Astrocyte of the spinal cord (primary cell): ENCODE measurements at regions not wholly inside any gene's neighbourhood (a gene's known extent, or its start where the extent isn't known, plus 50 kb on each side); places are given as distances from the start of the nearest gene placed in this dataset.

Experiments
- DNase-seq: peaks from one replicate; pipeline ENCODE4 v3.0.0; 2011; ENCODE audit warnings: low read depth, low spot score
- H3K4me3 ChIP-seq: 2 replicates; pipeline ENCODE4 v1.5.1; 2011; ENCODE audit warnings: low read depth, mild to moderate bottlenecking, low read length, moderate library complexity
- in situ Hi-C: cut with HindIII; loops from 2 replicates; pipeline ENCODE4 v1.10.0; 2017; ENCODE audit warnings: low sequenced_read_pairs
- TF ChIP-seq, protein P1 (sequence below): IDR thresholded peaks from 2 replicates; pipeline ENCODE4 v1.5.1; 2012; ENCODE audit warnings: low read depth, mild to moderate bottlenecking, low read length, inconsistent platforms

DNA sequence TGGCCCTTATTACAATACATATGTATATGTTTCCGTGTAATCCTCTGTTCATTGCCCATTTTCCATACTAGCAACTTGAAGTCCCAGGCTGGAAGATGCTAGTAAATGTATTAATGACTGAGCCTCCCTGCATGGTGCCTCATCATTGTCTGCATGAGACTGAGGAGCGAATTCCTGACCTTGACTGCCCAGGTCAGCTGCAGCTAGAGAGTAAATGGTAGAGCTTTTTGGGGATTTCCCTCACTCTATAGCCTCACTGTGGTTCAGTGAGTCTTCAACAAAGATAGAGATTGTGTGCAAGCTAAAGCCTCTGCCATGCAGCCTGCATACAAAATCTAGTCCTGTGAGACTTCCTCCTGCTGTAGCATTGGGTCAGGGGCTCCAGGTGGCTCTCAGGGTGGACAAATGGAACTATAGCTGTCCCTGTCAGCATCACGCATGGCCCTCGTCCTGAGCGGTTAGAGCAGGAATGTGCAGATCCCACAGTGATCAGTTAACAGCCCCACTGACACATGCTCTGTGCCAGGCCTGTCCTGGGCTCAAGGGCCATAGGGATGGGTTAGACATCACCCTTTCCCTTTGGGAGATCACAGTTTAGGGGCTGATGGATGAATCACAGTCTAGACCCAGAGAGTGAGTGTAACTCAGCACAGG, 741.7 kb downstream of the MATN1 start:
- in situ Hi-C loops, result no loop called here
- TF ChIP-seq, protein P1, sequence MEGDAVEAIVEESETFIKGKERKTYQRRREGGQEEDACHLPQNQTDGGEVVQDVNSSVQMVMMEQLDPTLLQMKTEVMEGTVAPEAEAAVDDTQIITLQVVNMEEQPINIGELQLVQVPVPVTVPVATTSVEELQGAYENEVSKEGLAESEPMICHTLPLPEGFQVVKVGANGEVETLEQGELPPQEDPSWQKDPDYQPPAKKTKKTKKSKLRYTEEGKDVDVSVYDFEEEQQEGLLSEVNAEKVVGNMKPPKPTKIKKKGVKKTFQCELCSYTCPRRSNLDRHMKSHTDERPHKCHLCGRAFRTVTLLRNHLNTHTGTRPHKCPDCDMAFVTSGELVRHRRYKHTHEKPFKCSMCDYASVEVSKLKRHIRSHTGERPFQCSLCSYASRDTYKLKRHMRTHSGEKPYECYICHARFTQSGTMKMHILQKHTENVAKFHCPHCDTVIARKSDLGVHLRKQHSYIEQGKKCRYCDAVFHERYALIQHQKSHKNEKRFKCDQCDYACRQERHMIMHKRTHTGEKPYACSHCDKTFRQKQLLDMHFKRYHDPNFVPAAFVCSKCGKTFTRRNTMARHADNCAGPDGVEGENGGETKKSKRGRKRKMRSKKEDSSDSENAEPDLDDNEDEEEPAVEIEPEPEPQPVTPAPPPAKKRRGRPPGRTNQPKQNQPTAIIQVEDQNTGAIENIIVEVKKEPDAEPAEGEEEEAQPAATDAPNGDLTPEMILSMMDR, result no peak
- no peak for DNase-seq
- H3K4me3 ChIP-seq, result no peak overlapping the region

DNA sequence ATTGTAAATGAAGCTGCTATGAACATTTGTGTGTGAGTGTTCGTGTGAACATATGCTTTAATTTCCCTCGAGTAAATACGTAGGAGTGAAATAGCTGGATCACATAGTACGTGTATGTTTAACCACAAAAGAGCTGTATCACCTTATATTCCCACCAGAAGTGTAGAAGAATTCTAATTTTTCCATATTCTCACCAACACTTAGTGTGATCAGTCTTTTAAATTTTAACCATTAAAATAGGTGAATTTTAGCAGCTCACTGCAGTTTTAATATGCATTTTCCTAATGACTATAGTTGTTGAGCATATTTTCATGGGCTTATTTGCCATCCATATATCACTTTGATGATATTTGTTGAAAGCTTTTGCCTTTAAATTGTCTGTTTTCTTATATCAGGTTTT, 741.2 kb downstream of the PTPRU start:
- in situ Hi-C loops, result no loop called here
- no peak for DNase-seq
- TF ChIP-seq, protein P1, result no peak
- no peak overlapping the region for H3K4me3 ChIP-seq

DNA sequence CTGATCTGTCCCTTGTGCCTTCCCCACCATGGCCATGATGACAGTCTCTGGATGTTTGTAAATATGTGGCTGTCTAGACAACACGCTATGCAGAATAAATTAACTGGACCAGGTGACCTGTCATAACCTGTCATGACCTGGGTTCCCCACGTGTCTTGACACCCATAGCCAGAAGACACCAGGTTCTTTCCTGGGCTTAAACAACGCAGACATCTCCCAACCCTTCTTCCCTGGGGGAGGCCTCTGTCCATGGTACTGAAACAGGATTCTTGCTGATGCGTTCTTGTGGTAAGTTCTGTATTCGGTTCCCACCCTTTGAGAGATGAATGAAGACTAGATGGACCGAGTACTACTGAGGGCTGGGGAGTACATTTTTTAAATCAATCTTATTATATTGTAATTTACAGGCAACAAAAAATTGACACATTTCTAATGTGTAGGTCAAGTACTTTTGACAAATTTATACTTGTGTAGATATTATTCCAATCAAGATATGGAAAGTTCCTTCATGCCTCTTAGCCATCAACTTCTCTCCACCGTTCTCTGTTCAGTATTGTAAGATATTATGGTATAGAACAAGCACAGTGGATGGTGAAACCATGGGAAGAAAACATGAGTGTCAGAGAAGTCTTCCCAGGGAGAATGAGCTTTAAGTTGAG, 738.8 kb downstream of the PTPRU start:
- in situ Hi-C loops, result no loop called here
- H3K4me3 ChIP-seq, result no peak overlapping the region
- TF ChIP-seq, protein P1, result no peak
- peak; percentile 47 for DNase-seq

DNA sequence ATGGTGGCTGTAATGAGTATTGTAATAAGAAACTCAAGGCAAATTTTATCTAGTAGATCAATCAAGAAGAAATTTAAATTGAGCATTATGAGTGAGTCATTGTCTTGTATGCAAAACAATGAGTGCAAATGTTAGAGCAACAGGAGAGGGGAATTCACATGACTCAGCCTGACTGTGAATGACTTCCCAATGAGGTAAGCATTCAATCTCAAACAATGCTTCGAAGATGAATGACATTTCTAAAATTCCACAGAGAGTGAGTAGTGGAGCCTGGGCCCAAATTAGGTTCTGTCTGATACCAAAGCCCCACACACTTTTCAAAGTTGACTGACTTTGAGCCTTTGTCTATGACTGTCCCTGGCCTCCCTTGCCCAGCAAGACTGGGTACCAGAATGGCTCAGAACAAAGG, 738.0 kb downstream of the PTPRU start:
- peak; percentile 68 for DNase-seq

DNA sequence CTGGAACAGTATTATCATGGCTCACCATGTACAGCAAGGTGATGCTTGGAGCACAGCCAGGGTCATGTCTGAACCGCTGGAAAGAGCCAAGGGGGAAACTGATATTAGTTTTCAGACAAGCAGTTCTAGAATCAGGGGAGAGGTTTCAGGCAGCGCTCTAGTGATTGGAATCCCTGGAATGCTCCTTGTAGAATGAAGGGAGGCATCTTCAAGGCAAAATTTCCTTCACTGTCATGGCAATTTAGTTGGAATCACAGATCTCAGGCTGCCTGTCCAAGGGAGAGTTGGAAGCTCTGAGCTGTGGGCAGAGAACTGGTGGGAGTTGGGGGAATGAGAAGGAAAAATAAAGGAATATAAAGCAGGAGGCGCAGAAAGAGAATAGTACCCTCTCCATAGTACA, 737.1 kb downstream of the PTPRU start:
- TF ChIP-seq, protein P1, result no peak
- no peak for DNase-seq
- in situ Hi-C loops, result no loop called here
- no peak overlapping the region for H3K4me3 ChIP-seq

More for the DNA sequence above, 738.0 kb downstream of the PTPRU start:
- TF ChIP-seq, protein P1, result no peak
- in situ Hi-C loops, result no loop called here
- no peak overlapping the region for H3K4me3 ChIP-seq

DNA sequence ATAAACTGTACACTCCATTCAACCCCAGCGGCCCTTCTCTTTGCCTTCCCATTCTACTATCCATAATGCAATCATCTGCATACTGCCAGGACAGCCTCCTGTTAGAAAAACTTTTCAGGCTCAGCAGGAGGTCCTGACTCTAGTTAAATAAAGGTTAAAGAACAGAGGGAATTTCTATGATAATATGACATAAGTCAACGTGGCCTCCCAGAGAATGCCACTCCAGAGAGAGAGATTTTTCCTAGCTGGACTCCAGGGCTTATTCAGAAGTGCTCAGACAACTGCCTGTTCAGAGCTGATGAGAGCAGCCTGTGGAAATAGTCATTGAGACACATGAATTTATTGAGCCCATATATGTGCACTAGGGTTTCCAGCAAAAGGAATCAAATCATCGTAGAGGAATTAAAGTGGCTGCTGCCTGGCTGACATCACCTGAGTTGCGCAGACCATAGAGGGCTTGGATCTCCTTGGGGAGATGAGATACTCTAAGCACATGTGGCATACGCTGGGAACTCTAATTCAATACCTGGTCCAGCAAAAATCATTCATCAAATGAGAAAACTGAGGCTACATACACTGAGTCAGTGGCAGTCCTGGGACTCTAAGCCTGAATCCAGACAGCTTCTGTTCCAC, 736.2 kb downstream of the PTPRU start:
- in situ Hi-C loops, result no loop called here
- no peak overlapping the region for H3K4me3 ChIP-seq
- TF ChIP-seq, protein P1, result no peak
- DNase-seq, result no peak
